Naive thymus-derived CD4-positive, alpha-beta T cell (primary cell): ENCODE measurements at regions not wholly inside any gene's neighbourhood (a gene's known extent, or its start where the extent isn't known, plus 50 kb on each side); places are given as distances from the start of the nearest gene placed in this dataset.

Source experiments
- ATAC-seq: fragments of 150-1000 bp; cut with Tn5 transposase; 2 replicates; pipeline ENCODE4 v1.10.0; 2021; ENCODE audit warnings: mild to moderate bottlenecking, moderate library complexity
- CTCF ChIA-PET: fragments of 350-600 bp; sonication (Branson Sonifier 250); formaldehyde crosslinking; loops from one replicate; lab custom pipeline; 2021; ENCODE audit warnings: antibody characterized with exemption; lab: Charles Lee
- POLR2A ChIA-PET: fragments of 350-600 bp; sonication (Branson Sonifier 250); formaldehyde crosslinking; loops from one replicate; lab custom pipeline; 2021; ENCODE audit warnings: antibody characterized with exemption, inconsistent platforms; lab: Charles Lee
- DNase-seq, 9 donors: peaks; one replicate each; pipeline versions ENCODE4 v3.0.0 to v3.0.0-alpha.2; 2020 to 2022; ENCODE audit warnings: mixed read lengths in 1 of 9
- H3K27ac ChIP-seq: one replicate; pipeline ENCODE4 v1.7.0; 2013; ENCODE audit warnings: mild to moderate bottlenecking, low read depth, low read length, moderate library complexity
- H3K27me3 ChIP-seq, 2 donors: one replicate each; pipeline ENCODE4 v1.7.0; 2013; ENCODE audit warnings: low read length in 2 of 2, mild to moderate bottlenecking in 2 of 2, moderate library complexity in 2 of 2; ENCODE audit not compliant: control insufficient read depth in 2 of 2, insufficient read depth in 2 of 2
- H3K36me3 ChIP-seq, 3 experiments: 1 replicate in 2 of 3; 2 replicates in 1 of 3; pipeline ENCODE4 v1.7.0; 2013; ENCODE audit warnings: low read length in 3 of 3, mild to moderate bottlenecking in 3 of 3, moderate library complexity in 1 of 3; ENCODE audit not compliant: insufficient read depth in 3 of 3, control insufficient read depth in 2 of 3
- H3K4me1 ChIP-seq, 2 donors: one replicate each; pipeline ENCODE4 v1.7.0; 2013; ENCODE audit warnings: low read length in 2 of 2, mild to moderate bottlenecking in 2 of 2, moderate library complexity in 1 of 2; ENCODE audit not compliant: control insufficient read depth in 2 of 2, insufficient read depth in 2 of 2
- H3K4me3 ChIP-seq: 2 replicates; pipeline ENCODE4 v1.7.0; 2013; ENCODE audit warnings: mild to moderate bottlenecking, low read length
- H3K9me3 ChIP-seq, 3 experiments: 1 replicate in 2 of 3; 2 replicates in 1 of 3; pipeline ENCODE4 v1.7.0; 2013; ENCODE audit warnings: low read length in 3 of 3; ENCODE audit not compliant: control insufficient read depth in 2 of 3
- H3K27ac Mint-ChIP-seq, 9 donors: one replicate each; pipeline ENCODE4 v1.8.0; 2020 to 2022; ENCODE audit warnings: mixed read lengths in 9 of 9, mild to moderate bottlenecking in 8 of 9, moderate library complexity in 5 of 9, inconsistent platforms in 2 of 9
- H3K27me3 Mint-ChIP-seq, 5 donors: one replicate each; pipeline ENCODE4 v1.8.0; 2021 to 2022; ENCODE audit warnings: mixed read lengths in 5 of 5, mild to moderate bottlenecking in 1 of 5
- H3K36me3 Mint-ChIP-seq, 5 donors: one replicate each; pipeline ENCODE4 v1.8.0; 2020 to 2022; ENCODE audit warnings: mixed read lengths in 5 of 5, mild to moderate bottlenecking in 3 of 5, inconsistent platforms in 1 of 5
- H3K4me1 Mint-ChIP-seq, 7 donors: one replicate each; pipeline ENCODE4 v1.8.0; 2020 to 2022; ENCODE audit warnings: mixed read lengths in 7 of 7, mild to moderate bottlenecking in 3 of 7, inconsistent platforms in 1 of 7
- H3K4me3 Mint-ChIP-seq, 10 donors: one replicate each; pipeline ENCODE4 v1.8.0; 2020 to 2022; ENCODE audit warnings: mild to moderate bottlenecking in 10 of 10, mixed read lengths in 10 of 10, moderate library complexity in 6 of 10, inconsistent platforms in 2 of 10
- H3K9me3 Mint-ChIP-seq, 11 donors: one replicate each; pipeline ENCODE4 v1.8.0; 2020 to 2022; ENCODE audit warnings: mixed read lengths in 11 of 11, mild to moderate bottlenecking in 4 of 11, inconsistent platforms in 1 of 11, moderate library complexity in 1 of 11
- intact Hi-C, 2 donors: fragments of 100-400 bp; cut with micrococcal nuclease; formaldehyde crosslinking; loops; one replicate each; pipeline ENCODE4 v1.15.1; 2023

GRCh38 chr12:125311050-125311449 lies 245.8 kb downstream of the AACS start:
- intact Hi-C loops, result no loop called here

GRCh38 chr12:125312471-125312870 lies 247.2 kb downstream of the AACS start:
- no peaks in the 10 kb centered on the region for H3K36me3 ChIP-seq

More at GRCh38 chr12:125311050-125311449, 245.8 kb downstream of the AACS start:
- H3K36me3 ChIP-seq, result no peaks in the 10 kb centered on the region
- Mint-ChIP-seq H3K4me3 (no peak overlapping the region), H3K27me3 (peaks cover 0 to 38% (median 28%) of the 10 kb centered on the region in 5 donors), H3K9me3 (peaks cover 0 to 11% (median 3%) of the 10 kb centered on the region in 11 donors), H3K4me1 (no peaks in the 10 kb centered on the region), H3K27ac (no peak overlapping the region), H3K36me3 (peaks cover 0 to 5% (median 0%) of the 10 kb centered on the region in 5 donors)
- DNase-seq, result no peak
- ChIA-PET CTCF (no interaction called here), POLR2A (no interaction called here)
- H3K4me3 ChIP-seq, result no peak overlapping the region
- no peaks in the 10 kb centered on the region for H3K9me3 ChIP-seq
- H3K27ac ChIP-seq, result no peak overlapping the region
- no peak for ATAC-seq
- H3K27me3 ChIP-seq, result no peaks in the 10 kb centered on the region
- H3K4me1 ChIP-seq, result no peaks in the 10 kb centered on the region

GRCh38 chr12:125314051-125314755 lies 249.0 kb downstream of the AACS start:
- H3K36me3 Mint-ChIP-seq, result peaks cover 0 to 5% (median 0%) of the 10 kb centered on the region in 5 donors
- no peak for ATAC-seq
- DNase-seq, result no peak
- H3K4me1 Mint-ChIP-seq, result no peaks in the 10 kb centered on the region
- Histone ChIP-seq H3K27ac (no peak overlapping the region), H3K4me3 (no peak overlapping the region), H3K27me3 (no peaks in the 10 kb centered on the region), H3K36me3 (no peaks in the 10 kb centered on the region), H3K9me3 (no peaks in the 10 kb centered on the region), H3K4me1 (no peaks in the 10 kb centered on the region)
- peaks cover 0 to 51% (median 19%) of the 10 kb centered on the region in 5 donors for H3K27me3 Mint-ChIP-seq
- intact Hi-C loops, result no loop called here
- H3K4me3 Mint-ChIP-seq, result no peak overlapping the region
- peaks cover 0 to 6% (median 0%) of the 10 kb centered on the region in 11 donors for H3K9me3 Mint-ChIP-seq
- ChIA-PET POLR2A (no interaction called here), CTCF (no interaction called here)
- H3K27ac Mint-ChIP-seq, result no peak overlapping the region

More at GRCh38 chr12:125312471-125312870, 247.2 kb downstream of the AACS start:
- CTCF ChIA-PET, result no interaction called here
- peaks cover 0 to 9% (median 0%) of the 10 kb centered on the region in 11 donors for H3K9me3 Mint-ChIP-seq
- no peaks in the 10 kb centered on the region for H3K4me1 Mint-ChIP-seq
- no peaks in the 10 kb centered on the region for H3K27me3 ChIP-seq
- H3K9me3 ChIP-seq, result no peaks in the 10 kb centered on the region
- H3K36me3 Mint-ChIP-seq, result peaks cover 0 to 5% (median 0%) of the 10 kb centered on the region in 5 donors
- intact Hi-C loops, result no loop called here
- POLR2A ChIA-PET, result no interaction called here
- no peaks in the 10 kb centered on the region for H3K4me1 ChIP-seq
- no peak overlapping the region for H3K4me3 Mint-ChIP-seq
- no peak for ATAC-seq
- no peak overlapping the region for H3K27ac ChIP-seq
- peaks cover 0 to 41% (median 18%) of the 10 kb centered on the region in 5 donors for H3K27me3 Mint-ChIP-seq
- DNase-seq, result no peak
- H3K27ac Mint-ChIP-seq, result no peak overlapping the region
- H3K4me3 ChIP-seq, result no peak overlapping the region

- H3K27ac ChIP-seq, result no peak overlapping the region
- intact Hi-C loops, result no loop called here
- Mint-ChIP-seq H3K4me3 (no peak overlapping the region), H3K9me3 (peaks cover 0 to 10% (median 0%) of the 10 kb centered on the region in 11 donors), H3K27ac (no peak overlapping the region), H3K4me1 (no peaks in the 10 kb centered on the region), H3K27me3 (peaks cover 0 to 57% (median 24%) of the 10 kb centered on the region in 5 donors), H3K36me3 (peaks cover 0 to 5% (median 0%) of the 10 kb centered on the region in 5 donors)
- ATAC-seq (no peak), DNase-seq (no peak)
- H3K4me1 ChIP-seq, result no peaks in the 10 kb centered on the region
- no peaks in the 10 kb centered on the region for H3K9me3 ChIP-seq
- POLR2A ChIA-PET, result no interaction called here
- H3K4me3 ChIP-seq, result no peak overlapping the region
- H3K36me3 ChIP-seq, result no peaks in the 10 kb centered on the region
- CTCF ChIA-PET, result no interaction called here
- no peaks in the 10 kb centered on the region for H3K27me3 ChIP-seq
Observed at GRCh38 chr12:125315771-125316170, 250.5 kb downstream of the AACS start.

GRCh38 chr12:125320177-125320576 lies 254.9 kb downstream of the AACS start:
- no peak overlapping the region for H3K27ac ChIP-seq
- H3K27me3 ChIP-seq, result no peaks in the 10 kb centered on the region
- no peaks in the 10 kb centered on the region for H3K4me1 ChIP-seq
- H3K27ac Mint-ChIP-seq, result no peak overlapping the region
- no peaks in the 10 kb centered on the region for H3K36me3 Mint-ChIP-seq
- no peak for ATAC-seq
- H3K9me3 ChIP-seq, result no peaks in the 10 kb centered on the region
- intact Hi-C loops, result no loop called here
- H3K36me3 ChIP-seq, result no peaks in the 10 kb centered on the region
- DNase-seq, result no peak
- ChIA-PET POLR2A (no interaction called here), CTCF (no interaction called here)
- peaks cover 0 to 34% (median 14%) of the 10 kb centered on the region in 5 donors for H3K27me3 Mint-ChIP-seq
- H3K4me1 Mint-ChIP-seq, result no peaks in the 10 kb centered on the region
- H3K4me3 ChIP-seq, result no peak overlapping the region
- H3K4me3 Mint-ChIP-seq, result no peak overlapping the region
- peaks cover 0 to 9% (median 3%) of the 10 kb centered on the region in 11 donors for H3K9me3 Mint-ChIP-seq

GRCh38 chr12:125324861-125325490 lies 259.7 kb downstream of the AACS start:
- POLR2A ChIA-PET, result no interaction called here
- CTCF ChIA-PET, result no interaction called here
- Histone ChIP-seq H3K9me3 (peaks cover 0 to 9% (median 0%) of the 10 kb centered on the region in 3 experiments), H3K36me3 (no peaks in the 10 kb centered on the region), H3K4me3 (no peak overlapping the region), H3K27me3 (peaks cover 0 to 4% of the 10 kb centered on the region in 2 donors), H3K27ac (no peak overlapping the region), H3K4me1 (no peaks in the 10 kb centered on the region)
- Mint-ChIP-seq H3K27me3 (peaks cover 3 to 38% (median 32%) of the 10 kb centered on the region in 5 donors), H3K4me1 (no peaks in the 10 kb centered on the region), H3K27ac (no peak overlapping the region), H3K4me3 (no peak overlapping the region), H3K36me3 (peaks cover 0 to 7% (median 0%) of the 10 kb centered on the region in 5 donors), H3K9me3 (peaks cover 0 to 22% (median 7%) of the 10 kb centered on the region in 11 donors)
- ATAC-seq, result no peak
- intact Hi-C loops, result no loop called here
- no peak for DNase-seq
